ENCODE measurements at regions not wholly inside any gene's neighbourhood (a gene's known extent, or its start where the extent isn't known, plus 50 kb on each side); places are given as distances from the start of the nearest gene placed in this dataset.

DNA sequence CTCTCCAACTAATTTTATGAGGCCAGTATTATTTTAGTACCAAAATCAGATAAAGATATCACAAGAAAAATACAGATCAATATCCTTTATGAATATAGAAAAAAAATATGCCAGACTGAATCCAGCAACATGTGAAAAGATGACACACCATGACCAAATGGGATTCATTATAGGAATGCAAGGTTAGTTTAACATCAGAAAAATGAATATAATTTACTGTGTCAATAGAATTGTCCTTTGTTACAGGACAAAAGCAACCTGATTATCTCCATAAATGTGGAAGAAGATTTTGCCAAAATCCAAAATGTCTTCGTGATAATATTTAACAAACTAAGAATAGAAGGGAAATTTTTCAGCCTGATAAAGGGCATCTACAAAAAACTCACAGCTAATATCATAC is 66.4 kb upstream of the DAB2 start:
- no peak for DNase-seq

DNA sequence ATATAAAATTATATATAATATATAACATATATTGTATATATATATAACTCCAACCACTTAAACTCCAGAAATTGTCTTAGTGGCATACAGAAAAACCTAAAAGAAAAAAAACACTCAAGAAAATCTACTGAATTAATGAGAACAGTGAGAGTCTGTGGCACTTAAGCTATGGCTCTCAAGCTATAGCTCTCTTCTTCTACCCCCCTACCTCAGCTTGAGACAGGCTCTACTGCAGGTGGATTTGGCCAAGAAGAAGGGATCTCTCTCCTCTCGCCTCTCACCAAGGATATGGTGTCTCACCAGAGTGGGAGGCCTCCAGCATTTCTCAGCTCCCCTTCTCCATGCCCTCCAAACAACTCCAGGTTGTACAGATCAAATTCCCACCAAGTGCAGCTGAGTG is 64.5 kb upstream of the DAB2 start:
- DNase-seq = no peak

DNA sequence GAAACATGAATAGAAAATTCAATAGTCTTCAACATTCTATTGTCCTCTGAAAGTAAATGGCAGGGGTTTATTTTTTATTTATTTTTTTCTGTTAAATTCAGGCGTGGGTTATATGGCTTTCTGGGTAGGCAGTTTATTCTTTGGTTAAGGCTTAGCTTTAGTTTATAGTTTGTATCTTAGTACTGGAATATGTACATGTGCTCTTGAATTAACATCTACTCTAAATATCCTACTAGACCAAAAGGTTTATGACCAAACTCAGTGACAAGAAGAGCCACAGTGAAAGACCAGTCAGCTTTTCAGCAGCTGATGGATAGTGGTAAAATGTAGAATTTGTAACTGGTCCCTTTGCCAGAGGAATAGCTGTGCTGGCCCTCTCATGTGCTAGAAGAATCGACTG is 62.0 kb upstream of the DAB2 start:
- DNase-seq = no peak

DNA sequence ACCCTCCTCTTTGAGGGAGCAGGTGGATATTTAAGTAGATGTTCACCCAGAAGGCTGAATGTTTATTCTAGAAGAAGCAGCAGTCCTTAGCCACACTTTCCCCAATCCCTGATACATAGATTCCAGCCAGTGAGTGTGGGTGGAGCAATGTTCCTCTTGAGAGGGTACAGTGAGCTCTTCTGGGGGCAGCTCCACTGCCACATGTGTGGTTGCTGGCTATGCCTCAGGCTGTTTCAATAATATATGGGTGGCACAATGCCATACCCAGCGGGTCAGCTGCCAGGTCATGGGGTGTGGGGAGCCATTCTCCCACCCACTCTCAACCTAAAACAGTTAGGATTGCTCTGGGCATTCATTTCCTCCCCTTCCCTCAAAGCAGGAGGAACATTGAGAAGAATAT is 61.6 kb upstream of the DAB2 start:
- DNase-seq = no peak

DNA sequence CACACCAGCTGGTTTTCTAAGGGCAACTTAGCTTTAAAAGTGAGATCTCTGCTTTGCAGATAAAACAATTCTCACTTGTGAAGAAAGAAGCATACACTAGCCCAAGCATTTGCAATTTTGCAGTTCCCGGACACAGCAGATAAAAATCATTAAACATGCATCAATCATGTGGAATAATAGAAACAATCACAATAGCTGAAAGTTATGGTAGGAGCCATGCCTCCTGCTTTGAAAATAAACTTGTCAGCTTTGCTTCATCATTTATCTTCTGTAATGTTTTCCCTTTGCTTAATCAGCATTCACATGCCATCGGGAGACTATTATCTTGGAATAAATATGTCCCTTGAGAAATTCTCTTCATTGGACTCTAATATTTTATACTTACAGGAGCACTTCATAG is 60.3 kb upstream of the DAB2 start:
- no peak for DNase-seq

DNA sequence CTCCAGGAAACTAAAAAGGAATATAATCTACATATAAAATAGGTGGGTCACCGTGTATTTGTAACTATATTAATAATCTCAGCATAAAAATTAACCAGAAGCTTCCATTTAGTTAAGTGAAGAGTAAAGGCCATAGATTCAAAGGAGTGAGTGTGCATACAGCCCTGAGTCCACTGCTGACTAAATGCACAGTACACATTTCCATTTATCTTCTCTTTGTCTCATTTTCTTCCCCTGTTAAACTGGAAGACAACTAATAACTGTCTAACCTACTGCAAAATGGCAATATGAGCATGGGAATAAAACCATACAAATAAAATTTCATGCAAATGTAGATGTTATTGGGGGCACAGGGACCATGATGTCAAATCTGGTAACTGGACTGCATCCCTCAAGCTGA is 59.9 kb upstream of the DAB2 start:
- no peak for DNase-seq

DNA sequence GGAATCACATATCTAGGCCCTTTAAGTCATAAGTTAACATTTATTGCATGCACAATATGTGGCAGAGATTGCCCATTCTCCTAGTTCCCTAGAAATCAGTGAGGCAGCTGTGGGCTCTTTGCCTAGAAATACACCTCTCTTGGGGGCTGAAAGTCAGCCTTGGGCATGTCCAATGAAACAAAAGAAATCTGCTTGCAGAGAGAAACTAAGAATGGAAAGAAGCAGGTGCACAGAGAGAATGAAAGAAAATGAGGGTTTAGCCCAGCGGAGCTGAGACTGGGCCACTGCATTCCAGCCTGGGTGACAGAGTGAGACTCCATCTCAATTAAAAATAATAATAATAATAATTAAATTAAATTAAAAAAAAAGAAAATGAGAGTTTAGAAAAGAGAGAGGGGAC is 57.3 kb upstream of the DAB2 start:
- no peak for DNase-seq

DNA sequence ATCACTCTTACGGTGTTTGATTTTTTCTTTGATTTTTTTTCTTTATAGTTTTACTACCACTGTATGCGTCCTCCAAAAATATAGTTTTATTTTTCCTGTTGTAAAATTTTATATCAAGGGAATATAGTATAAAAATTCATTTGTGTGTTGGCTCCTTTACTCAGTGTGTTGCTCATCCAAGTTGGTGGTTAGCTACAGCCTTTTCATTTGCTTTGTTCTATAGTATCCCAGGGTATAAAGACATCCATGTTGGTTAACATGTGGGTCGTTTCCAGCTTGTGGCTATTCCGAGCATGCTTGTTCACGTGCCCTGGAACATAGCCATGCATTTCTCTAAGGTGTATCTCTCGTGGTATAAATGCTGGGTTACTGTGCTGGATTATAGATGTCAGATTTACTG is 54.8 kb upstream of the DAB2 start:
- DNase-seq = no peak

DNA sequence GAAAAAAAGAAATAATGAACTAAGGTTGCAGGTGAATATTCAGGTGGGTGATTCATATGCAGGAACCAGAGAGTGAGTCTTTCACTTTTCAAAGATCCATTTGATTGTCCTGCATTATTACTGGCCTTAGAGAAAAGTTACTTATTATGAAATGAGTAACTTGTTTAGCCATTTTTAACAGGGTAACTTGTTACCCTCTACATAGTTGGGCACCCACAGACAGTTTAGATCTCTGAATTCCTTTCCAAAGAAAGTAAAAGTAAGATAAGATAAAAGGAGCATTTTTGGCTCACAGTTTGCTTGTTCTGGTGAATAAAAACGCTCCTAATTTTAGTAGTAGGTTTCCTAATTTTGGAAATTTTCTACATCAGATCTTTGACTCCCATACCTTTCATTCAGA is 54.1 kb upstream of the DAB2 start:
- DNase-seq = no peak

DNA sequence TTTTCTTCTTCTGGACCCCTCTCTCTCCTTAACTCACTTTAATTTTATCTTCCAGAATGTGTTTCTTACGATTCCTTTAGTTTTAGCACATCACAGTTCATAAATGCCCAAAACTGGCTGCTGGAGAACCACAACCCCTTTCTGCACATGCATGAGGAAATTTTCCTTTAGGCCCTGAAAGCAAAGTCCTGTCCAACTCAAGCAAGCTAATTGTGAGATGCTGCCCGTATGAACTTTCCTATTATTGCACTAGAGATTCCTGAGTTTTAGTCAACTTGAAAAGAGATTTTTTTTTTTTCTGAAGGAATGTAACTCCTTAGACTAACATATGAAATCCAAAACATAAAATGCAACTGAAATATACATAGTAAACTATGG is 52.1 kb upstream of the DAB2 start:
- no peak for DNase-seq

DNA sequence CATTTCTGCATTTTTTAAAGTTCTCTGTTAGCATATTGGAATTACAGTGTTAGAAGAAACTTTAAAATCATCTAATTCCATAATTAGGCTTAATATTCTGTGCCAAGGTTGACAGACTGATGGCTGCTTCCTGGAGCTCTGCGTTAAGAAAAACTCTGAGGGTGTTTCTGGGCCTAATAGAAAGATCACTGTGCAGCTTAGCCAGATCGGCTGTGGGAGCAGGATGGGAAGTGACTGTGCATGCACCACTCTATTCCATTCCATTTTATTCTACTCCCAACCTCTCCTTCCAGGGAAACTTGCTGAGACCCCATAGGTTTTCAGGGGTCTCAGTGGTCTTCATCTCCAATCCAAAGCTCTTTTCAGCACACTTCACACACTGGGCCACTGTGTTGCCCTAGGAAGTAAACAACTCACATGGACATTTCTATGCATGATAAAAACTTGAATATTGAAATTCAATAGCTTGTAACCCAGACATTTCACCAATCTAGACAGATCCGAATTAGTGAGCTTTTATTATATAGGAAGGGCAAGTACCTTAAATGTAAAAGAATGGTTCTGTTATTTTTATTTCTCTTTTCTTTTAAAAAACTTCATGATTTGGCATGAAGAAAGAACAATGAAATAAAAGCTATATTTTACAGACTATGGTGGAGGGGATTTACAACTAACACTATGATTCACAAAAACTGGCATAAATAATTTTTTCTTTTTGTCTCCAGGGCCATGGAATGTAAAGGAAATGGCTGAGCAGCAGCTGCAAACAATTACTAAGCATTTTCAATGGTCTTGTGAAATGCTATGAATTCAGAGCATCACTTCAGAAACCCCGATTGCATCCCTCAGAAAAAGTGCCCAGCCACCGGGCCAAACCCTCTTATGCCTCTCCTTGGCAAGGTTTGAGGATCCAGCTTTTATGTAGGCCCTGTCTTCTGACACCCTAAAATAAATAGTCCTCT is 51.4 kb upstream of the DAB2 start:
- no peak for DNase-seq

DNA sequence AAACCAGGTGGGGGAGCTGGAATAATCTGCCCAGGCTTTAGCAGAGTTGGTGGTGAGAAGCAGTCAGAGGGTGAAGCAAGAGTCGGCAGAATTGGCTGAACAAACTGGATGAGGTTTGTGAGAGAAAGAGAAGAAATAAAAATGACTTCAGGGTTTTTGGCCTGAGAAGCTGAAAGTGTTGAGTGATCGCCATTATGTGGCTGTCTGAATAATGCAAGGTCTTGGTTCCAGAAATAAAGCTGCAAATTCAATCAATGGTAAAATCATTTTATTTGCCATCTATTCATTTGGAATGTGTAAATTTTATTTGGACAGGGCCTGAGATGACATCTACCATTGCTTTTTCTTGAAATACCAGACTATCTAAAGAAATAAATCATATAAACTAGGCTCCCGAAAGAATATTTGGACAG is 50.4 kb upstream of the DAB2 start:
- no peak for DNase-seq
